ENCODE measurements at regions not wholly inside any gene's neighbourhood (a gene's known extent, or its start where the extent isn't known, plus 50 kb on each side); places are given as distances from the start of the nearest gene placed in this dataset.

- no peak for TF ChIP-seq CSRNP1 (CRISPR knock-in tag; IDR thresholded peaks at IDR 0.05)
- TF ChIP-seq ZBTB44 (CRISPR knock-in tag; IDR thresholded peaks at IDR 0.05): no peak
- TF ChIP-seq AKNA (CRISPR knock-in tag; IDR thresholded peaks at IDR 0.05; ENCODE audit: borderline replicate concordance): no peak
- peak; percentile 56; the same call in 1 of the 2 replicates for TF ChIP-seq GLI4 (CRISPR knock-in tag; IDR thresholded peaks at IDR 0.05; ENCODE audit: borderline replicate concordance)
- TF ChIP-seq ZNF563 (CRISPR knock-in tag; IDR thresholded peaks at IDR 0.05): no peak
- TF ChIP-seq RFX1 (IDR thresholded peaks at IDR 0.05): no peak
- TF ChIP-seq ZNF800 (CRISPR knock-in tag; IDR thresholded peaks at IDR 0.05): peak; percentile 30; the same call in 1 of the 2 replicates
- no peak for TF ChIP-seq ZNF570 (CRISPR knock-in tag; IDR thresholded peaks at IDR 0.05; ENCODE audit: borderline replicate concordance)
- TF ChIP-seq MTA1 (CRISPR knock-in tag; IDR thresholded peaks at IDR 0.05; ENCODE audit: borderline replicate concordance): peak; percentile 37; the same call in 1 of the 2 replicates
- TF ChIP-seq ZNF3 (CRISPR knock-in tag; IDR thresholded peaks at IDR 0.05): no peak
- TF ChIP-seq CENPBD1 (CRISPR knock-in tag; IDR thresholded peaks at IDR 0.05; ENCODE audit: borderline replicate concordance, low read depth): no peak
- no peak for TF ChIP-seq ELF4 (CRISPR knock-in tag; IDR thresholded peaks at IDR 0.05; ENCODE audit: borderline replicate concordance)
- no peak for TF ChIP-seq ZBTB20 (CRISPR knock-in tag; IDR thresholded peaks at IDR 0.05; ENCODE audit: borderline replicate concordance, low read depth)
- TF ChIP-seq HOXD1 (CRISPR knock-in tag; IDR thresholded peaks at IDR 0.05): no peak
- no peak; the same call in 1 of the 2 replicates for TF ChIP-seq ARID2 (CRISPR knock-in tag; IDR thresholded peaks at IDR 0.05; ENCODE audit: borderline replicate concordance)
- TF ChIP-seq STAG1 (CRISPR knock-in tag; IDR thresholded peaks at IDR 0.05): no peak
- no peak for TF ChIP-seq POLR2AphosphoS5 (IDR thresholded peaks at IDR 0.05; ENCODE audit: low read depth, low read length)
- no peak for TF ChIP-seq HHEX (CRISPR knock-in tag; IDR thresholded peaks at IDR 0.05)
- no peak for TF ChIP-seq ZNF564 (CRISPR knock-in tag; IDR thresholded peaks at IDR 0.05)
- TF ChIP-seq ZNF550 (CRISPR knock-in tag; IDR thresholded peaks at IDR 0.05; ENCODE audit: borderline replicate concordance): no peak
- TF ChIP-seq ZNF431 (CRISPR knock-in tag; IDR thresholded peaks at IDR 0.05; ENCODE audit: borderline replicate concordance, low read depth): no peak
- no peak for TF ChIP-seq SMC3 (IDR thresholded peaks at IDR 0.05; ENCODE audit: low read length)
Observed at GRCh38 chr2:48219234-48219554, 95.3 kb upstream of the FOXN2 start (continued).
